Muscle layer of duodenum (tissue), 2 donors: ENCODE measurements at regions not wholly inside any gene's neighbourhood (a gene's known extent, or its start where the extent isn't known, plus 50 kb on each side); places are given as distances from the start of the nearest gene placed in this dataset.

Experiments used
- H3K27ac ChIP-seq: one replicate; pipeline ENCODE4 v1.7.0; 2013; ENCODE audit warnings: mild to moderate bottlenecking, low read length
- H3K27me3 ChIP-seq: one replicate; pipeline ENCODE4 v1.7.0; 2013; ENCODE audit warnings: low read depth, mild to moderate bottlenecking, control low read depth, low read length
- H3K36me3 ChIP-seq, 2 donors: one replicate each; pipeline ENCODE4 v1.7.0; 2013; ENCODE audit warnings: low read length in 2 of 2, control low read depth in 1 of 2, mild to moderate bottlenecking in 1 of 2; ENCODE audit not compliant: insufficient read depth in 2 of 2, control insufficient read depth in 1 of 2
- H3K4me1 ChIP-seq, 2 donors: one replicate each; pipeline ENCODE4 v1.7.0; 2013; ENCODE audit warnings: low read length in 2 of 2, mild to moderate bottlenecking in 2 of 2, control low read depth in 1 of 2, moderate library complexity in 1 of 2; ENCODE audit not compliant: insufficient read depth in 2 of 2, control insufficient read depth in 1 of 2
- H3K4me3 ChIP-seq, 2 donors: one replicate each; pipeline ENCODE4 v1.7.0; 2013; ENCODE audit warnings: low read length in 2 of 2, low read depth in 1 of 2, mild to moderate bottlenecking in 1 of 2
- H3K9me3 ChIP-seq, 2 donors: one replicate each; pipeline ENCODE4 v1.7.0; 2013; ENCODE audit warnings: low read length in 2 of 2, control low read depth in 1 of 2, mild to moderate bottlenecking in 1 of 2; ENCODE audit not compliant: control insufficient read depth in 1 of 2
- donor health status: healthy.

DNA sequence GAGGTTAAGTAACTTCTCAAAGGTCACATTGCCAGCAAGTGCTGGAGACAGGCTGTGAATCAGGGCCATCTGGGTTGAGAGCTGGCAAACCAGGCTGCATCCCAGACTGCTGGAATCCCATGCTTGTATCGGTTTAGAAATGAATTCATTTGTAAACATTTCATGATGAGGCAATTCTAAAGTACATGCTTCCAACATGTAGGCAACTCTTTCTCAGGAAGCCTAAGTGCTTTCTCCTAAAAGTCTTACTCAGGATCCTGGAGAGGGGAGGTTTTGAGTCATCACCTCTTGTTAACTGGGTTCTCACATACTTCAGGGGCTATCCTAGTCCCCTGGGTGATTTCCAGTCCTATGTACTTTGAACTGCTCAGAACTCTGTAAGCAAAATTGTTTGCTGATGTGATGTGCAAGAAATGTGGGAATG lies 416.5 kb downstream of the MEIS1 start:
- no peaks in the 10 kb centered on the region for H3K27me3 ChIP-seq
- H3K4me3 ChIP-seq = no peak overlapping the region
- H3K27ac ChIP-seq = no peak overlapping the region
- H3K4me1 ChIP-seq = peaks cover 0 to 16% of the 10 kb centered on the region in 2 donors
- H3K9me3 ChIP-seq = no peaks in the 10 kb centered on the region
- H3K36me3 ChIP-seq = no peaks in the 10 kb centered on the region

GRCh38 chr2:66852953-66853352 lies 418.0 kb downstream of the MEIS1 start:
- peak overlapping the region; percentile 78 for H3K27ac ChIP-seq
- H3K9me3 ChIP-seq = peaks cover 0 to 3% of the 10 kb centered on the region in 2 donors
- H3K36me3 ChIP-seq = no peaks in the 10 kb centered on the region
- H3K27me3 ChIP-seq = no peaks in the 10 kb centered on the region
- peaks cover 0 to 16% of the 10 kb centered on the region in 2 donors for H3K4me1 ChIP-seq
- H3K4me3 ChIP-seq = no peak overlapping the region

DNA sequence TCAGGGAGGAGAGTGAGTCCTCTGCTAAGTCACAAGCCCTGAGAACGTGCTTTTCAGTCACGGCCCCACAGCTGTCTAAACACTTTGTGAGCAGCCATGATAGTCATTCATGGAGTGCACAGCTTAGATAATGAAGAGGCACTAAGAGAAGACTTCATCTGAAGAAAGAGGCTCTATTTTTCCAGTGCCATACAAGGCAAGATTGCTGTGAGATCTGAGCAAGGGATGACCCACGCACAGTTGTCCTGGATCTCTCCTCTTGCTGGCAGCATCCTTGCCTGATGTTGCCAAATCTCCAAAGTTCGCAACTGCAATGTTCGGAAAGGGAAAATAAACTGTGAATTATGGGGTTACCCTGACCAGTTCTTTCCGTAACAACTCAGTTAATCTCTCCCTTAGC lies 418.7 kb downstream of the MEIS1 start:
- Histone ChIP-seq H3K36me3 (no peaks in the 10 kb centered on the region), H3K4me1 (peaks cover 0 to 16% of the 10 kb centered on the region in 2 donors), H3K9me3 (peaks cover 0 to 3% of the 10 kb centered on the region in 2 donors), H3K4me3 (peak overlapping the region in 1 of 2 donors; percentile 3), H3K27ac (peak overlapping the region; percentile 78), H3K27me3 (no peaks in the 10 kb centered on the region)

GRCh38 chr2:66854298-66854697 lies 419.4 kb downstream of the MEIS1 start:
- Histone ChIP-seq H3K4me3 (peak overlapping the region in 1 of 2 donors; percentile 3), H3K4me1 (peaks cover 0 to 16% of the 10 kb centered on the region in 2 donors), H3K36me3 (no peaks in the 10 kb centered on the region), H3K27ac (peak overlapping the region; percentile 78), H3K27me3 (no peaks in the 10 kb centered on the region), H3K9me3 (peaks cover 0 to 3% of the 10 kb centered on the region in 2 donors)

GRCh38 chr2:66862885-66863650 lies 428.1 kb downstream of the MEIS1 start:
- Histone ChIP-seq H3K27ac (peak overlapping the region; percentile 61), H3K4me1 (peaks cover 0 to 17% of the 10 kb centered on the region in 2 donors), H3K9me3 (no peaks in the 10 kb centered on the region), H3K36me3 (no peaks in the 10 kb centered on the region), H3K27me3 (no peaks in the 10 kb centered on the region), H3K4me3 (no peak overlapping the region)

DNA sequence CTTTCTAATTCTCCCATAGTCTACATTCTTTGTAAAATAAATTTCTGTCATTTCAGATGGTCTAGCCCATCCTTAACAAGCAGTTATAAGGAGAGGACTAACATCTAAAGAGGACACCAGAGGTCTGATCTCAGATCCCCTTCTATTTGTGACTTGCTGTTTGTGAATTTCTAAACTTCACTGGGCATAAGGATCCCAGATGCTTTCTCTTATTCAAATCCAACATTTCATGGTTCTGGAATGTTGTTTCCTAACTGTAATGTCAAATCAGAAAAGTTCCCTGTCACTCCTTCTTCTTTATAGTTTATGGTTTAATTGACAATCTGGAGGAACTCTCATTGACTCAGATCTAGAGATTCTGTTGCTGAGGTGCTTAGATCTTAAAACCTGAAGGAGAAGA lies 430.2 kb downstream of the MEIS1 start:
- H3K27me3 ChIP-seq = no peaks in the 10 kb centered on the region
- H3K4me3 ChIP-seq = no peak overlapping the region
- H3K36me3 ChIP-seq = no peaks in the 10 kb centered on the region
- H3K27ac ChIP-seq = no peak overlapping the region
- peaks cover 0 to 17% of the 10 kb centered on the region in 2 donors for H3K4me1 ChIP-seq
- H3K9me3 ChIP-seq = no peaks in the 10 kb centered on the region

DNA sequence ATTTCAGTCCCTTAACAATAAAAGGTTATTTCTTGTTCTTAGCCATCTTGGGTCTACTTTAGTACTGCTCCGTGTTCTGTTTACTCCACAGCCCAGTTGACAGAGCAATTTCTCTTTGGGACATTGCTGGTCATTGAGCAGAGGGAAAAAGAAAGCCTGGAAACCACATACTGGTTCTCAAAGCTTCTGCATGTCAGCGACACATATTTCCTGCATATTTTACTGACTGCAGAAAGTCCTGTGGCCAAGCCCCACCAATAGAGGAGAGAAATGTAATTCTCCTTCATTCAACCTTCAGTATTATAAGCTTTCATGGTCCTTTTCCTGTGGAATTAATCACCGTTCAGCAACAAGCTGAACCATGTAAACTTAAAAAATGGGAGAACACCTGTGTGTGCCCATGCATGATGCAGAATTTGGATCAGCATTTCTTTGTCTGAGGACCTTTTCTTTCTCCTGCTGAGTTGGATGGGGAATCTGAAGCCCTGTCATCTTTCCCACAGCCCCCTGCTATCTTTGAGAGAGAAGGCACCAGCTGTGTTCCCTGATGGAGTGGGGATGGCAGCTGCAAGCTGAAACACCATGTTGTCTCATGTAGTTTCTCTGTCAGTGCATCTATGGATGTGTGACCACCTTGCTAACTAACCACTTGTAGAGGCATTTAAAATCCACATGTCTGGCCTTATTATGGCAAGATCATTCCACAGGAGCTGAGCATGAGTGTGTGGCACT lies 431.6 kb downstream of the MEIS1 start:
- Histone ChIP-seq H3K27ac (no peak overlapping the region), H3K4me1 (peaks cover 0 to 17% of the 10 kb centered on the region in 2 donors)

GRCh38 chr2:66867063-66867441 lies 432.1 kb downstream of the MEIS1 start:
- Histone ChIP-seq H3K4me1 (peaks cover 0 to 17% of the 10 kb centered on the region in 2 donors), H3K27ac (no peak overlapping the region), H3K36me3 (no peaks in the 10 kb centered on the region), H3K9me3 (no peaks in the 10 kb centered on the region), H3K27me3 (no peaks in the 10 kb centered on the region), H3K4me3 (no peak overlapping the region)

More for the DNA sequence above, 431.6 kb downstream of the MEIS1 start:
- Histone ChIP-seq H3K9me3 (no peaks in the 10 kb centered on the region), H3K4me3 (no peak overlapping the region), H3K36me3 (no peaks in the 10 kb centered on the region), H3K27me3 (no peaks in the 10 kb centered on the region)

DNA sequence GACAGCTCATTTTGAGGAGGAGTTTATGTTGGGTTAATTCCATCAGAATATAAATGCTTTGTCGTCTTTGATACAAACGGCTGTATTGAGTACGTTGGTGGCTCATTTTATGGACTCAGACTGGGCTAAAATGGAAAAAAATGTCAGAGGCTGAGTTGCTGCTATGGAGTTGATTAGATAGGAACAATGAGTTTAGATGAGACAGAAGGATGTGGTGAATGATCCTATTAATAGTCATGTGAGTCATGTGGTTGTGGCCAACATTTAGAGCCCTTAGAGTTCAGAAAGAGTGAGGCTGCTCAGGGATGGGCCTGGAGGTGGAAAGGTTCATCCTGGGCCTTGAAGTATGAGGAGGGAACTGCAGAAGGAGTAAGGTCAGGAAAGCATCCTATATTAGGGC lies 434.2 kb downstream of the MEIS1 start:
- no peaks in the 10 kb centered on the region for H3K9me3 ChIP-seq
- no peaks in the 10 kb centered on the region for H3K27me3 ChIP-seq
- peaks cover 0 to 12% of the 10 kb centered on the region in 2 donors for H3K4me1 ChIP-seq
- no peaks in the 10 kb centered on the region for H3K36me3 ChIP-seq
- no peak overlapping the region for H3K27ac ChIP-seq
- no peak overlapping the region for H3K4me3 ChIP-seq

- H3K27me3 ChIP-seq = no peaks in the 10 kb centered on the region
- no peaks in the 10 kb centered on the region for H3K4me1 ChIP-seq
Observed at GRCh38 chr2:66872081-66872985, 437.4 kb downstream of the MEIS1 start.

More at GRCh38 chr2:66872081-66872985, 437.4 kb downstream of the MEIS1 start:
- H3K4me3 ChIP-seq = no peak overlapping the region
- no peak overlapping the region for H3K27ac ChIP-seq
- H3K9me3 ChIP-seq = no peaks in the 10 kb centered on the region
- no peaks in the 10 kb centered on the region for H3K36me3 ChIP-seq
